ENCODE measurements at regions not wholly inside any gene's neighbourhood (a gene's known extent, or its start where the extent isn't known, plus 50 kb on each side); places are given as distances from the start of the nearest gene placed in this dataset.
"Not testable (repeated sequence)": the region's sequence is repeated elsewhere in the genome, so short reads cannot be mapped to it uniquely, and the experiment has no call there.

- TF ChIP-seq CTCF (conservative IDR thresholded peaks at IDR 0.05; ENCODE audit: low read length) = no peak
- DNase-seq (ENCODE audit: low read depth) = no peak
- H3K4me3 ChIP-seq (ENCODE audit: low read length) = no peak overlapping the region
Observed at GRCh38 chr9:85079349-85079748, 409.8 kb downstream of the NTRK2 start.

- H3K4me3 ChIP-seq (ENCODE audit: low read length) = no peak overlapping the region
- no peak for DNase-seq (ENCODE audit: low read depth)
- no peak for TF ChIP-seq CTCF (conservative IDR thresholded peaks at IDR 0.05; ENCODE audit: low read length)
Observed at GRCh38 chr9:85077944-85078343, 408.4 kb downstream of the NTRK2 start.

GRCh38 chr9:85077146-85077545 lies 407.6 kb downstream of the NTRK2 start:
- not testable (repeated sequence) for DNase-seq (ENCODE audit: low read depth); H3K4me3 ChIP-seq (ENCODE audit: low read length)

Data from AG10803 (cell line).